Panc1 (cell line): ENCODE measurements at regions not wholly inside any gene's neighbourhood (a gene's known extent, or its start where the extent isn't known, plus 50 kb on each side); places are given as distances from the start of the nearest gene placed in this dataset.

Experiments
- ATAC-seq: fragments of 200-7000 bp; cut with Tn5 transposase; 2 replicates; pipeline ENCODE4 v1.9.1; 2020; ENCODE audit warnings: mild to moderate bottlenecking, moderate library complexity
- BruUV-seq: library from RNA; stranded (reverse); fragments of 400-500 nt; replicated peaks from 2 replicates; lab custom pipeline; 2021; lab: Mats Ljungman, UMichigan
- CTCF ChIA-PET: fragments of 300-600 bp; sonication (Branson Sonifier 250); formaldehyde crosslinking; loops from one replicate; lab custom pipeline; 2022; ENCODE audit warnings: antibody characterized with exemption; lab: Charles Lee
- POLR2A ChIA-PET: fragments of 300-600 bp; sonication (Branson Sonifier 250); formaldehyde crosslinking; loops from one replicate; lab custom pipeline; 2022; ENCODE audit warnings: antibody characterized with exemption; lab: Charles Lee
- DNase-seq: peaks from one replicate; pipeline ENCODE4 v3.0.0-alpha.2; 2010; ENCODE audit warnings: low read depth, low spot score
- H3K27ac ChIP-seq: 2 replicates; pipeline ENCODE4 v1.5.1; 2011; ENCODE audit warnings: mild to moderate bottlenecking, low read length, inconsistent platforms
- H3K27me3 ChIP-seq: fragments of 200-500 bp; sonication (Bioruptor generic); 2 replicates; pipeline ENCODE4 v1.6.0; 2014; ENCODE audit warnings: low read length, inconsistent platforms; ENCODE audit not compliant: control insufficient read depth, insufficient read depth
- H3K36me3 ChIP-seq: fragments of 200-500 bp; sonication (Bioruptor generic); 2 replicates; pipeline ENCODE4 v1.5.1; 2014; ENCODE audit warnings: inconsistent platforms, mild to moderate bottlenecking, low read length, moderate library complexity; ENCODE audit not compliant: control insufficient read depth, insufficient read depth
- H3K4me1 ChIP-seq: 2 replicates; pipeline ENCODE4 v1.5.1; 2011; ENCODE audit warnings: inconsistent platforms, mild to moderate bottlenecking, low read length, moderate library complexity; ENCODE audit not compliant: control insufficient read depth, insufficient read depth
- H3K4me3 ChIP-seq, 2 experiments: 2 replicates each; pipeline ENCODE4 v1.5.1; 2011 to 2012; ENCODE audit warnings: low read depth in 2 of 2, low read length in 2 of 2, mild to moderate bottlenecking in 2 of 2, inconsistent platforms in 1 of 2, moderate library complexity in 1 of 2
- H3K9me3 ChIP-seq: fragments of 200-500 bp; sonication (Bioruptor generic); 2 replicates; pipeline ENCODE4 v1.5.1; 2014; ENCODE audit warnings: low read depth, mild to moderate bottlenecking, inconsistent platforms, low read length, moderate library complexity; ENCODE audit not compliant: control insufficient read depth, insufficient read depth
- CTCF ChIP-seq: fragments of 450-650 bp; IDR thresholded peaks from 2 replicates; pipeline ENCODE4 v1.5.1; 2017; ENCODE audit warnings: mild to moderate bottlenecking
- POLR2AphosphoS5 ChIP-seq: IDR thresholded peaks from 2 replicates; pipeline ENCODE4 v1.6.1; 2012; ENCODE audit warnings: mild to moderate bottlenecking, low read depth, low read length, moderate library complexity
- REST ChIP-seq, 2 experiments: IDR thresholded peaks; 2 replicates each; pipeline ENCODE4 v1.6.1; 2011 to 2012; ENCODE audit warnings: low read depth in 2 of 2, control low read depth in 1 of 2, low read length in 1 of 2, mild to moderate bottlenecking in 1 of 2, moderate library complexity in 1 of 2; ENCODE audit not compliant: insufficient read depth in 1 of 2
- SIN3A ChIP-seq: IDR thresholded peaks from 2 replicates; pipeline ENCODE4 v1.6.1; 2012; ENCODE audit warnings: low read depth, mild to moderate bottlenecking, low read length, moderate library complexity, borderline replicate concordance; ENCODE audit not compliant: insufficient read depth
- TCF7L2 ChIP-seq: IDR thresholded peaks from 2 replicates; pipeline ENCODE4 v1.6.1; 2011; ENCODE audit warnings: mild to moderate bottlenecking, low read depth, low read length, inconsistent platforms
- in situ Hi-C: cut with HindIII; loops from 2 replicates; pipeline ENCODE4 v1.10.0; 2016; ENCODE audit warnings: low sequenced_read_pairs, low pct_unique_long_range_greater_than_20kb
- intact Hi-C: fragments of 100-400 bp; cut with micrococcal nuclease; formaldehyde crosslinking; loops from one replicate; pipeline ENCODE4 v1.10.0; 2022; ENCODE audit not compliant: unreplicated experiment

- Histone ChIP-seq H3K4me3 (no peak overlapping the region), H3K27me3 (no peaks in the 10 kb centered on the region), H3K27ac (no peak overlapping the region), H3K4me1 (no peaks in the 10 kb centered on the region), H3K36me3 (no peaks in the 10 kb centered on the region), H3K9me3 (no peaks in the 10 kb centered on the region)
- CTCF ChIA-PET, result no interaction called here
- intact Hi-C loops, result no loop called here
- DNase-seq (no peak), ATAC-seq (no peak)
- no TSS peak for BruUV-seq
- POLR2A ChIA-PET, result no interaction called here
- in situ Hi-C loops, result no loop called here
- TF ChIP-seq CTCF (no peak), TCF7L2 (no peak), SIN3A (no peak), POLR2AphosphoS5 (no peak), REST (IDR thresholded peaks at IDR 0.05; ENCODE audit: insufficient read depth in 1 of 2, low read depth in 2 of 2, low read length in 1 of 2) (no peak)
Observed at GRCh38 chr21:30057108-30057507, 109.5 kb downstream of the CLDN17 start.

GRCh38 chr21:30048570-30048969 lies 108.8 kb upstream of the GRIK1 start:
- no peaks in the 10 kb centered on the region for H3K4me1 ChIP-seq
- BruUV-seq, result no TSS peak
- TF ChIP-seq CTCF (no peak), TCF7L2 (no peak), POLR2AphosphoS5 (no peak), REST (IDR thresholded peaks at IDR 0.05; ENCODE audit: insufficient read depth in 1 of 2, low read depth in 2 of 2, low read length in 1 of 2) (no peak), SIN3A (no peak)
- no peak for ATAC-seq
- H3K27ac ChIP-seq, result no peak overlapping the region
- no peaks in the 10 kb centered on the region for H3K9me3 ChIP-seq
- no peaks in the 10 kb centered on the region for H3K27me3 ChIP-seq
- POLR2A ChIA-PET, result no interaction called here
- H3K4me3 ChIP-seq, result no peak overlapping the region
- DNase-seq, result no peak
- H3K36me3 ChIP-seq, result no peaks in the 10 kb centered on the region
- in situ Hi-C loops, result no loop called here
- intact Hi-C loops, result loop anchor here (10.0 kb wide), 1 partner anchor 146 kb away; no protein-coding TSS in a partner anchor
- CTCF ChIA-PET, result no interaction called here
